OCI-LY7 (cell line): ENCODE measurements at regions not wholly inside any gene's neighbourhood (a gene's known extent, or its start where the extent isn't known, plus 50 kb on each side); places are given as distances from the start of the nearest gene placed in this dataset.

Experiments
- EZH2phosphoT487 ChIP-seq: fragments of 200-600 bp; sonication (generic); IDR thresholded peaks from 2 replicates; pipeline ENCODE4 v1.6.1; 2018; ENCODE audit warnings: low read depth, borderline replicate concordance, mild to moderate bottlenecking, mixed run types, antibody characterized with exemption, low read length, moderate library complexity, mixed read lengths
- TF ChIP-seq, protein P1 (sequence below): fragments of 200-600 bp; sonication (generic); conservative IDR thresholded peaks from 2 replicates; pipeline ENCODE4 v1.5.1; 2014; ENCODE audit warnings: mild to moderate bottlenecking, antibody characterized with exemption, low read length, moderate library complexity, mixed read lengths

- TF ChIP-seq EZH2phosphoT487: no peak
- TF ChIP-seq, protein P1, sequence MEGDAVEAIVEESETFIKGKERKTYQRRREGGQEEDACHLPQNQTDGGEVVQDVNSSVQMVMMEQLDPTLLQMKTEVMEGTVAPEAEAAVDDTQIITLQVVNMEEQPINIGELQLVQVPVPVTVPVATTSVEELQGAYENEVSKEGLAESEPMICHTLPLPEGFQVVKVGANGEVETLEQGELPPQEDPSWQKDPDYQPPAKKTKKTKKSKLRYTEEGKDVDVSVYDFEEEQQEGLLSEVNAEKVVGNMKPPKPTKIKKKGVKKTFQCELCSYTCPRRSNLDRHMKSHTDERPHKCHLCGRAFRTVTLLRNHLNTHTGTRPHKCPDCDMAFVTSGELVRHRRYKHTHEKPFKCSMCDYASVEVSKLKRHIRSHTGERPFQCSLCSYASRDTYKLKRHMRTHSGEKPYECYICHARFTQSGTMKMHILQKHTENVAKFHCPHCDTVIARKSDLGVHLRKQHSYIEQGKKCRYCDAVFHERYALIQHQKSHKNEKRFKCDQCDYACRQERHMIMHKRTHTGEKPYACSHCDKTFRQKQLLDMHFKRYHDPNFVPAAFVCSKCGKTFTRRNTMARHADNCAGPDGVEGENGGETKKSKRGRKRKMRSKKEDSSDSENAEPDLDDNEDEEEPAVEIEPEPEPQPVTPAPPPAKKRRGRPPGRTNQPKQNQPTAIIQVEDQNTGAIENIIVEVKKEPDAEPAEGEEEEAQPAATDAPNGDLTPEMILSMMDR: no peak
These were observed 704.8 kb upstream of the SLC35B3 start for GRCh38 chr6:9140172-9140571.
